CD14-positive monocyte (primary cell): ENCODE measurements at regions not wholly inside any gene's neighbourhood (a gene's known extent, or its start where the extent isn't known, plus 50 kb on each side); places are given as distances from the start of the nearest gene placed in this dataset. TPM values are rescaled to one million over a fixed set of nuclear protein-coding genes. Genes with fewer than 3 reads are reported as not detected.
"Not testable (repeated sequence)": the region's sequence is repeated elsewhere in the genome, so short reads cannot be mapped to it uniquely, and the experiment has no call there.

ENCODE experiments used
- DNase-seq, 3 donors: peaks; one replicate each; pipeline ENCODE4 v3.0.0-alpha.2; 2011 to 2022
- H2AFZ ChIP-seq: 2 replicates; pipeline ENCODE4 v1.6.0; 2012; ENCODE audit warnings: mild to moderate bottlenecking, low read depth, low read length, inconsistent platforms; ENCODE audit not compliant: insufficient read depth, poor library complexity, severe bottlenecking
- H3K27ac ChIP-seq, 2 donors: 1 replicate in 1 of 2; 2 replicates in 1 of 2; pipeline ENCODE4 v1.5.1; 2012 to 2013; ENCODE audit warnings: low read length in 2 of 2, control low read depth in 1 of 2, inconsistent platforms in 1 of 2, low read depth in 1 of 2, mild to moderate bottlenecking in 1 of 2
- H3K27me3 ChIP-seq, 2 donors: one replicate each; pipeline versions ENCODE4 v1.6.0 to v1.6.1; 2011 to 2013; ENCODE audit warnings: low read length in 2 of 2; ENCODE audit not compliant: control insufficient read depth in 2 of 2, insufficient read depth in 2 of 2
- H3K36me3 ChIP-seq, 2 donors: replicated peaks in 1 of 2; 1 replicate in 1 of 2; 2 replicates in 1 of 2; pipeline versions ENCODE4 v1.5.1 to v1.6.1; 2012 to 2013; ENCODE audit warnings: low read length in 2 of 2, control low read depth in 1 of 2, inconsistent platforms in 1 of 2, mild to moderate bottlenecking in 1 of 2; ENCODE audit not compliant: insufficient read depth in 2 of 2, control insufficient read depth in 1 of 2
- H3K4me1 ChIP-seq, 2 donors: 1 replicate in 1 of 2; 2 replicates in 1 of 2; pipeline versions ENCODE4 v1.5.1 to v1.6.1; 2012 to 2013; ENCODE audit warnings: low read length in 2 of 2, control low read depth in 1 of 2, inconsistent platforms in 1 of 2, mild to moderate bottlenecking in 1 of 2, moderate library complexity in 1 of 2; ENCODE audit not compliant: insufficient read depth in 2 of 2, control insufficient read depth in 1 of 2
- H3K4me2 ChIP-seq: replicated peaks from 2 replicates; pipeline ENCODE3; 2012; ENCODE audit warnings: low read length, moderate library complexity, mild to moderate bottlenecking; ENCODE audit not compliant: poor library complexity, severe bottlenecking; ENCODE audit errors: extremely low read depth
- H3K4me3 ChIP-seq, 3 experiments: fragments of 200-600 bp in 1 of 3; sonication (generic) in 1 of 3; replicated peaks in 1 of 3; 1 replicate in 2 of 3; 2 replicates in 1 of 3; pipeline ENCODE4 v1.5.1; 2011 to 2013; ENCODE audit warnings: low read length in 3 of 3, mild to moderate bottlenecking in 3 of 3, control low read depth in 2 of 3, low read depth in 2 of 3, inconsistent platforms in 1 of 3, moderate library complexity in 1 of 3
- H3K79me2 ChIP-seq: 2 replicates; pipeline ENCODE4 v1.6.0; 2012; ENCODE audit warnings: mild to moderate bottlenecking, control low read depth, inconsistent platforms, low read length, moderate library complexity; ENCODE audit not compliant: insufficient read depth
- H3K9ac ChIP-seq: 2 replicates; pipeline ENCODE4 v1.6.0; 2017; ENCODE audit warnings: low read length, mild to moderate bottlenecking; ENCODE audit not compliant: insufficient read depth, poor library complexity, severe bottlenecking
- H3K9me3 ChIP-seq, 2 donors: replicated peaks in 1 of 2; 1 replicate in 1 of 2; 2 replicates in 1 of 2; pipeline versions ENCODE4 v1.5.1 to v1.6.1; 2012 to 2013; ENCODE audit warnings: low read length in 2 of 2, control low read depth in 1 of 2; ENCODE audit not compliant: control insufficient read depth in 1 of 2, insufficient read depth in 1 of 2
- H4K20me1 ChIP-seq: 2 replicates; pipeline ENCODE4 v1.6.0; 2012; ENCODE audit warnings: mild to moderate bottlenecking, low read length, control low read depth, moderate library complexity; ENCODE audit not compliant: insufficient read depth
- H3K27ac Mint-ChIP-seq, 7 donors: one replicate each; pipeline ENCODE4 v1.8.0; 2020; ENCODE audit warnings: mild to moderate bottlenecking in 7 of 7, mixed read lengths in 7 of 7, moderate library complexity in 6 of 7, inconsistent platforms in 2 of 7
- H3K27me3 Mint-ChIP-seq, 3 donors: one replicate each; pipeline ENCODE4 v1.8.0; 2021 to 2022; ENCODE audit warnings: low read depth in 3 of 3, mild to moderate bottlenecking in 3 of 3, mixed read lengths in 3 of 3, moderate library complexity in 3 of 3, inconsistent platforms in 1 of 3
- H3K36me3 Mint-ChIP-seq, 2 donors: one replicate each; pipeline ENCODE4 v1.8.0; 2020; ENCODE audit warnings: mixed read lengths in 2 of 2, inconsistent platforms in 1 of 2, mild to moderate bottlenecking in 1 of 2
- H3K4me1 Mint-ChIP-seq: one replicate; pipeline ENCODE4 v1.8.0; 2020; ENCODE audit warnings: mild to moderate bottlenecking, mixed read lengths
- H3K4me3 Mint-ChIP-seq, 2 donors: one replicate each; pipeline ENCODE4 v1.8.0; 2020; ENCODE audit warnings: mild to moderate bottlenecking in 2 of 2, mixed read lengths in 2 of 2, moderate library complexity in 1 of 2
- H3K9me3 Mint-ChIP-seq, 7 donors: one replicate each; pipeline ENCODE4 v1.8.0; 2020 to 2022; ENCODE audit warnings: mixed read lengths in 7 of 7, mild to moderate bottlenecking in 6 of 7, moderate library complexity in 6 of 7, inconsistent platforms in 2 of 7
- CTCF ChIP-seq: fragments of 200-600 bp; IDR thresholded peaks from one replicate; pipeline ENCODE4 v1.8.0; 2022; ENCODE audit warnings: antibody characterized with exemption, mild to moderate bottlenecking
- WGBS: methylation state at CpG from one replicate; pipeline ENCODE4 v1.1.5; 2013; ENCODE audit warnings: missing lambda C conversion rate; ENCODE audit not compliant: insufficient coverage; 5-methylcytosine and 5-hydroxymethylcytosine counted together
- intact Hi-C, 2 donors: fragments of 100-400 bp; cut with micrococcal nuclease; formaldehyde crosslinking; loops; one replicate each; pipeline versions ENCODE4 v1.15.0 to v1.15.1; 2023
- small RNA-seq: library from RNA; depleted of rRNA; stranded (forward); fragments of <200 nt; gene quantifications from one replicate; pipeline ENCODE3, GENCODE V24; 2012; ENCODE audit warnings: low read depth; ENCODE audit not compliant: insufficient read length

- H3K36me3 ChIP-seq = no peaks in the 10 kb centered on the region
- no peaks in the 10 kb centered on the region for H3K4me1 ChIP-seq
- H4K20me1 ChIP-seq = no peaks in the 10 kb centered on the region
- H3K4me2 ChIP-seq = no peak overlapping the region
- peaks cover 6 to 46% (median 30%) of the 10 kb centered on the region in 7 donors for H3K9me3 Mint-ChIP-seq
- H3K4me1 Mint-ChIP-seq = no peaks in the 10 kb centered on the region
- no peak for DNase-seq
- no peak overlapping the region for H2AFZ ChIP-seq
- no peaks in the 10 kb centered on the region for H3K27me3 ChIP-seq
- peak overlapping the region in 1 of 2 donors; percentile 49 for H3K4me3 Mint-ChIP-seq
- WGBS = 28% methylated on average over 66 of the region's 78 CpGs
- peaks cover 0 to 3% (median 0%) of the 10 kb centered on the region in 3 donors for H3K27me3 Mint-ChIP-seq
- H3K27ac ChIP-seq = no peak overlapping the region
- H3K27ac Mint-ChIP-seq = no peak overlapping the region
- H3K9me3 ChIP-seq = peaks cover 17 to 41% of the 10 kb centered on the region in 2 donors
- intact Hi-C loops = no loop called here
- H3K9ac ChIP-seq = no peak overlapping the region
- TF ChIP-seq CTCF = no peak
- no peak overlapping the region for H3K4me3 ChIP-seq
- no peaks in the 10 kb centered on the region for H3K79me2 ChIP-seq
- H3K36me3 Mint-ChIP-seq = no peaks in the 10 kb centered on the region
These were observed 209.1 kb upstream of the ZNF722 start for GRCh38 chr7:63789378-63790176.

- H3K4me1 ChIP-seq, H3K36me3 Mint-ChIP-seq, DNase-seq, H3K9ac ChIP-seq, H3K27me3 ChIP-seq, H3K79me2 ChIP-seq, H3K27me3 Mint-ChIP-seq, H3K27ac ChIP-seq, intact Hi-C loops, H3K36me3 ChIP-seq, H4K20me1 ChIP-seq, H3K27ac Mint-ChIP-seq, H3K4me1 Mint-ChIP-seq, H3K4me3 ChIP-seq, H3K4me2 ChIP-seq, H2AFZ ChIP-seq: not testable (repeated sequence)
- H3K9me3 Mint-ChIP-seq = peaks cover 6 to 43% (median 28%) of the 10 kb centered on the region in 7 donors
- 31% methylated on average over 33 of the region's 49 CpGs for WGBS
- H3K9me3 ChIP-seq = peaks cover 20 to 42% of the 10 kb centered on the region in 2 donors
- H3K4me3 Mint-ChIP-seq = peak overlapping the region in 1 of 2 donors; percentile 49
These were observed 208.4 kb upstream of the ZNF722 start for GRCh38 chr7:63790177-63790763.

Small RNA genes in the stretch of these regions (small RNA-seq; reads per million reads assigned to genes)
- not detected for gene AC079355.2
